ENCODE measurements at regions not wholly inside any gene's neighbourhood (a gene's known extent, or its start where the extent isn't known, plus 50 kb on each side); places are given as distances from the start of the nearest gene placed in this dataset.
"Not testable (repeated sequence)": the region's sequence is repeated elsewhere in the genome, so short reads cannot be mapped to it uniquely, and the experiment has no call there.

DNA sequence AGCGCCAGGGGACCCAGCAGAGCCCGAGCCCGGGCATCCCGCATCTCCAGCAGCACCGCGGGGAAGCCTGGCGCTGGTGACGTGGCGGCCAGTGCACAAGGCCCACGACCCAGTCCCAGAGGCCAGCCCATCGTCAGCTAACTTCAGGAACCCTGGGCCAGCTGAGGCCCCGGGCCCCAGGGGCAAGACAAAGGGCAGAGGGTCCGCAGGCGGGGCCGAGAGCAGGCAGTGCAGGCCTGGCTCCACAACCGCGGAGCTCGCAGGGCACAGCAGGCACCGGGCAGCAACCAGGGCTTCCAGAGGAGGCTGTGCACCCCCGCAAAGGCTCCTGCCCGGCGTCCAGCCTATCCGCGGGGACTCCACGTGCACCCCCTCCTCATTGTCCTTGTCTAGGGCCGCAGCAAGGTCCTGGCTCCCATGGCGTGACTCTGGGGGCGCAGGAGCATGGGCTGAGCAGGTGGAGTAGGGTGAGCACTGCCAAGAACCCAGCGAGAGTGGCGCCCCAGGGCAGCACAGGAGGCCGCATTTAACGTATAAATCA is 352.5 kb downstream of the KCNJ18 start:
- not testable (repeated sequence) for DNase-seq (ENCODE audit: low spot score)

DNA sequence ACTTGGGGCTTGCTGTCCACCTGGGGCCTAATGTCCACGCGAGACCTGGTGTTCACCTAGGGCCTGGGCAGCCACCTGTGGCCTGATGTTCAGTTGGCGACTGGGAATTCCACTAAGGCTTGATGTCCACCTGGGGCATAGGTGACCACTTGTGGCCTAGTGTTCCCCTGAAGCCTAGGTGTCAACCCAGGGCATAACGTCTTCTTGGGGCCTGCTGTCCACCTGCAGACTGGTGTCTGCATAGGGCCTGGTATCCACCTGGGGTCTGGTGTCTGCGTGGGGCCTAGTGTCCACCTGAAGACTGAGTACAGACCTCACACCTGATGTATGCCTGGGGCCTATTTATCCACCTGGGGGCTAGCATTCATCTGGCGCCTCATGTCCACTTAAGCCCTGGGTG is 355.2 kb downstream of the KCNJ18 start:
- not testable (repeated sequence) for DNase-seq (ENCODE audit: low spot score)

DNA sequence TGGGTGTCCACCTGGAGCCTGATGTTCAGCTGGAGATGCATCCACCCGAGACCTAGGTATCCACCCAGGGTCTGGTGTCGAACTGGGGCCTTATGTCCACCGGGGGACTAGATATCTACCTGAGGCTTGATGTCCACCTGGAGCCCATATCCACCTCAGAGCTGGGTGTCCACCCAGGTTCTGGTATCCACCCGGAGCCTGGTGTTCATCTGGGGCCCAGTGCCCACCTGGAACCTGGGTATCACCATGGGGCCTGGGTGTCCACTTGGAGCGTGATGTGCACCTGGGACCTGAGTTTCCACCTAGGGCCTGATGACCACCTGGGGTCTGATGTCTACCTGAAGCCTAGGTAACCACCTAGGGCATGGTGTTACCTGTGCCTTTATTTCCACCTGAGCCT is 355.9 kb downstream of the KCNJ18 start:
- DNase-seq (ENCODE audit: low spot score) = not testable (repeated sequence)

DNA sequence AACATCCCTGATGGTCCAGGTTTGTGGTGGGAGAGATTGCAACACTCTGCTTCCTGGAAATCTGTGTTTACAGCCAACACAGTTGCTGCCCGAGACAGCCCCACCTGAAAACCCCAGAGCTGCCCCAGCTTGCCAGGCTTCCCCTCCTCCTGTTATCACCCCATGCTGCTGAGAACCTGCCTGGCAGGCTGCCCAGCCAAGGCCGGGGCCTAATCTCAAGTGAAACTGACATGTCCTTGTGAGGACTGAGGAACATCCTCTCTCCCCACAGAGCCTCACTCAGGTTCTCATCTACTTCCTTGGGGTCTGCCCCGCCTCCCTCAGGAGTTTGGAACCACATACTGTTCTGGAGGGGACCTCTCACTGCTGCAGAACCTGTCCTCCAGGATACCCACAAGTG is 358.4 kb downstream of the KCNJ18 start:
- not testable (repeated sequence) for DNase-seq (ENCODE audit: low spot score)

DNA sequence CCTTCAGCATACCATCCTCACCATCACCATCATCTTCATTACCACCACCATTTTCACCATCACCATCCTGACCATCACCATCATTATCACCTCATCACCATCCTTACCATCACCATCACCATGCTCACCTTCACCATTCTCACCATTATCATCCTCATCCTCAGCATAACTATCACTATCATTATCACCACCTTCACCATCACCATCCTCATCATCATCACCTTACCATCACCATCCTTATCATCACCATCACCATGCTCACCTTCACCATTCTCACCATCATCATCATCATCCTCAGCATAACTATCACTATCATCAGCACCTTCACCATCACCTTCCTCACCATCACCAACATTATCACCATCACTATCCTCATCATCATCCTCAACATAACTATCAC is 360.4 kb downstream of the KCNJ18 start:
- DNase-seq (ENCODE audit: low spot score) = not testable (repeated sequence)

- DNase-seq (ENCODE audit: low spot score) = not testable (repeated sequence)
Measured at GRCh38 chr17:22056566-22056965, 364.2 kb downstream of the KCNJ18 start.

GRCh38 chr17:22075918-22076317 is 383.6 kb downstream of the KCNJ18 start:
- DNase-seq (ENCODE audit: low spot score) = not testable (repeated sequence)

GRCh38 chr17:22088589-22088988 is 396.3 kb downstream of the KCNJ18 start:
- DNase-seq (ENCODE audit: low spot score) = not testable (repeated sequence)

DNA sequence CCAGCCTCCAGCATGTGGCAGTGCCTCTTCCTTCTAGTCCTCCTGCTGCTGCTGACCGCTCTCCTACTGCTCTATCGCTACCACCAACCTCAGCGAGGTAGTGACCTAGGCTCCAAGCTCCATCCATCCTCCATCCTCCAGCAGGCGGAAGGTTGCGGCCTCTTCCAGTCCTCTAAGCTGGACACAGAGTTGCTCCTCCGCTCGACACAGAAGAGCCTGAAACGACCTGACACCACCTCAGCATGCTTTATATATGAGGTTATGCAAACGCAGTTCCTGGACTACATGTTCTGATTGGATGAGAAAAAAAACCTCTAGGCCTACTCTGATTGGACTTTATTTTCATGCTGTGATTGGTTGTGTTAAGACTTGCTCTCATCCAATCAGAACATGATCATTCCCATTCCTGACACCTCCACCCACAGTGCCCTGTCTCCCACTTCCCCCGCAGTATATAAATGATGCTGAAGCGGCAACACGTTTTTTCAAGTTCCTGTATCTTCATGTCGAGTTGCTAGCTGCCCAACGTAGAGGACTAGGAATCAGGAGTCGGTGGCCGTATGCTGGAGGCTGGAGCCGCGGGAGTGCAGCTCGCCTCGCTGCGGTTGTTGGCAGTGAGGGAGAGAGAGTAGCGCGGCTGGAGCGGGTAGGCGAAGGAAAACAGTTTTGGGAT is 398.1 kb downstream of the KCNJ18 start:
- no peak for DNase-seq (ENCODE audit: low spot score)

- not testable (repeated sequence) for DNase-seq (ENCODE audit: low spot score)
Measured at GRCh38 chr17:22091041-22091679, 398.8 kb downstream of the KCNJ18 start.

- not testable (repeated sequence) for DNase-seq (ENCODE audit: low spot score)
Measured at GRCh38 chr17:22091840-22092239, 399.5 kb downstream of the KCNJ18 start.

GRCh38 chr17:22095414-22095813 is 403.1 kb downstream of the KCNJ18 start:
- DNase-seq (ENCODE audit: low spot score) = not testable (repeated sequence)

- not testable (repeated sequence) for DNase-seq (ENCODE audit: low spot score)
Measured at GRCh38 chr17:22099633-22100032, 407.3 kb downstream of the KCNJ18 start.

- no peak for DNase-seq (ENCODE audit: low spot score)
Measured at GRCh38 chr17:22102177-22102576, 409.9 kb downstream of the KCNJ18 start.

GRCh38 chr17:22116720-22117119 is 424.4 kb downstream of the KCNJ18 start:
- not testable (repeated sequence) for DNase-seq (ENCODE audit: low spot score)

DNA sequence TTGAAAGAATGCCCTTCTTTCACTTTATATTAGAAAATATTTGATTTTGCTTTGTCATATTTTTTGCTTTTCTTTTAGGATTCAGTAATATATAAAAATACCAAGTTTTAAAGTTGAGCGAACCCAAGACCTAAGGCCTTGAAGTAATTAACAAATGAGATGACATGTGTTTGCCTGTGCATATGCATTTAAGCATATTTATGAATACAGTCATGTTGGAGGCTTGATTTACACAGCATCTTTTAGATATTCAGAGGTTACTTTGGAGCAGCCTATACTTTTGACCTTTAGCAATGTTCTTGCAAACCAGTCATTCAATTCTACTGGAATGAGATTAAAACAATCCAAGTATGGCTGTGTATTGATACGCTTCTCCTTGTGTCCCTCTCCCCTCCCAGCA is 425.1 kb downstream of the KCNJ18 start:
- DNase-seq (ENCODE audit: low spot score) = not testable (repeated sequence)

DNA sequence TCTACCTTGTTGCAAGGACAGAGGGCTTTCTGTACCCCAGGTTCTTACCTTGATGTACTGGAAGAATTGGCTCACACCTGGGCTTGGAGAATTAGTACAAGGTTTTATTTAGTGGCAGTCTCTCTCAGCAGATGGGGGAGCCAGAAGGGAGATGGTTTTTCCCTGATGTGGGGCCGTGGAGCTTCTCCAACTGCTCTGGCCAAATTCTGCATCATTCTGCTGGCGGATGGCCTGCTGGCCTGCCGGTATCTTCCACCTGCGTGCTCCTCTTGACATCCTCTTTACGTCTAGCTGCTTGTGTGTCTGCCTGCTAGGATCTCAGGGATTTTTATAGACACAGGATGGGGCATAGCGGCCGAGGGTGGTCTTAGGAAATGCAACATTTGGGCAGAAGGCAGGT is 426.7 kb downstream of the KCNJ18 start:
- not testable (repeated sequence) for DNase-seq (ENCODE audit: low spot score)

DNA sequence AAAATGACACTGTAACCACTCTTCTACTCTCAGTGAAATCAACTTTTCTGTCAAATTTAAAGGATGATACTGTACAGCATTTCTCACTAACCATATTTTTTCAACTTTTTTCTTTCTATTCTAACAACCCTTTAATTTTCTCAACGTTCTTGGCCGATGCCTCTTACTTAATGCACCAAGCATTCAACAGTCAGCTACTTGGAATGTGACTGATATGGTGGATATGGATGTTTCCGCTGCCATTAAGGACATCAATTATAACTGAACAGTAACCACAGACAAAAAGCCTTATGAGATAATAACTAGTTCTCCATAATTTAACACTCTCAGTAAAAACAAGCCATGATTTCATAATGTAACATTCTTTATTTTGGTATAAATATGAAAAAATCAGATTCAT is 427.4 kb downstream of the KCNJ18 start:
- DNase-seq (ENCODE audit: low spot score) = not testable (repeated sequence)

- DNase-seq (ENCODE audit: low spot score) = no peak
Measured at GRCh38 chr17:22123536-22124281, 431.4 kb downstream of the KCNJ18 start.

DNA sequence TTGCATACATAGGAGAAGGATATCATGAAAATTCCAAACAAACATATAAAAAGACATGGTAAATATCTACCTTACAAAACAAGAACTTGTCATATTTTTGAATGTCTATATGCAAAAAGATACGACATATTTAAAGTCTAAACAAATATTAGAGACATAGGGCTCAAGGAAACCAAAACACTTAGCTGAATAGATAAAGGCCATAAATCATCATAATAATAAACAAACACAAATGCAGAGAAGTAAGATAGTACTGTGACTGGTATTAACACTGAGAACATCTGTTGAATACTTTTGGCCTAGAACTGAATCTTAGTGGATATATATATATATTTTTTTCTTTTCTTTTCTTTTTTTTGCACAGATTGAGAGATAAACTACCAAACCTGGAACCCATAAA is 435.8 kb downstream of the KCNJ18 start:
- DNase-seq (ENCODE audit: low spot score) = no peak

- DNase-seq (ENCODE audit: low spot score) = no peak
Measured at GRCh38 chr17:22128723-22129122, 436.4 kb downstream of the KCNJ18 start.

GRCh38 chr17:22129920-22130319 is 437.6 kb downstream of the KCNJ18 start:
- DNase-seq (ENCODE audit: low spot score) = not testable (repeated sequence)

GRCh38 chr17:22131740-22132139 is 439.4 kb downstream of the KCNJ18 start:
- no peak for DNase-seq (ENCODE audit: low spot score)
